ENCODE measurements at regions not wholly inside any gene's neighbourhood (a gene's known extent, or its start where the extent isn't known, plus 50 kb on each side); places are given as distances from the start of the nearest gene placed in this dataset.

DNA sequence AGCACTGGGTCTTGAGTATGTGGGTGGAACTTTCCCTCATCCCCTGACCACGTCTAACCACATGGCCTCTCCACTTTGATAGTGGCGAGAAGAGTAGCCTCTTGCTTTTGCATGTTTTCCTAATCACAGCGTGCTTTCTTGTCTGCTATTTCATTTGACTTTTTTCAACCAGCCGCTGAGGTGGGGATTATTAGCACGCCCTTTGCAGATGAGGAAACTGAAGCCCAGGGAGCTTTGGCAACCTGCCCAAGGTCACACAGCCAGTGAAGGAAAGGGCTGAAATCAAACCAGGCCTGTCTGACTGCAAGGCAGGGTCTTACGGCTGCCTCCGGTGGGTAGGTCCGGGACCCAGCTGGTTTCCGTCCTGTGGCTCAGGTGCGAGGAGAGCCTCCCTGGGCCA, 106.5 kb upstream of the MSX2 start:
- no peaks in the 10 kb centered on the region for H3K27me3 Mint-ChIP-seq (ENCODE audit: unreplicated experiment)
- H3K27ac Mint-ChIP-seq (ENCODE audit: unreplicated experiment) = no peak overlapping the region
- H3K4me3 Mint-ChIP-seq (ENCODE audit: low read depth, unreplicated experiment) = no peak overlapping the region
- peak; percentile 65 for DNase-seq
- H3K36me3 Mint-ChIP-seq (ENCODE audit: insufficient read depth, unreplicated experiment) = no peaks in the 10 kb centered on the region
- peaks cover 13% of the 10 kb centered on the region for H3K4me1 Mint-ChIP-seq (ENCODE audit: low read depth, unreplicated experiment)
- CTCF ChIA-PET = interaction anchor here (1.4 kb wide), 1 partner anchor 76 kb away, joined by 3 read pairs; no protein-coding TSS in a partner anchor
- BruUV-seq (replicated peaks) = no TSS peak
- H3K9me3 Mint-ChIP-seq (ENCODE audit: low read depth, unreplicated experiment) = no peaks in the 10 kb centered on the region
- intact Hi-C loops (cut with micrococcal nuclease; ENCODE audit: unreplicated experiment) = no loop called here
- TF ChIP-seq, protein P1, sequence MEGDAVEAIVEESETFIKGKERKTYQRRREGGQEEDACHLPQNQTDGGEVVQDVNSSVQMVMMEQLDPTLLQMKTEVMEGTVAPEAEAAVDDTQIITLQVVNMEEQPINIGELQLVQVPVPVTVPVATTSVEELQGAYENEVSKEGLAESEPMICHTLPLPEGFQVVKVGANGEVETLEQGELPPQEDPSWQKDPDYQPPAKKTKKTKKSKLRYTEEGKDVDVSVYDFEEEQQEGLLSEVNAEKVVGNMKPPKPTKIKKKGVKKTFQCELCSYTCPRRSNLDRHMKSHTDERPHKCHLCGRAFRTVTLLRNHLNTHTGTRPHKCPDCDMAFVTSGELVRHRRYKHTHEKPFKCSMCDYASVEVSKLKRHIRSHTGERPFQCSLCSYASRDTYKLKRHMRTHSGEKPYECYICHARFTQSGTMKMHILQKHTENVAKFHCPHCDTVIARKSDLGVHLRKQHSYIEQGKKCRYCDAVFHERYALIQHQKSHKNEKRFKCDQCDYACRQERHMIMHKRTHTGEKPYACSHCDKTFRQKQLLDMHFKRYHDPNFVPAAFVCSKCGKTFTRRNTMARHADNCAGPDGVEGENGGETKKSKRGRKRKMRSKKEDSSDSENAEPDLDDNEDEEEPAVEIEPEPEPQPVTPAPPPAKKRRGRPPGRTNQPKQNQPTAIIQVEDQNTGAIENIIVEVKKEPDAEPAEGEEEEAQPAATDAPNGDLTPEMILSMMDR (IDR thresholded peaks at IDR 0.05; ENCODE audit: unreplicated experiment) = no peak

- CTCF ChIA-PET = no interaction called here
- Mint-ChIP-seq H3K27me3 (ENCODE audit: unreplicated experiment) (no peaks in the 10 kb centered on the region), H3K9me3 (ENCODE audit: low read depth, unreplicated experiment) (no peaks in the 10 kb centered on the region), H3K27ac (ENCODE audit: unreplicated experiment) (no peak overlapping the region), H3K4me1 (ENCODE audit: low read depth, unreplicated experiment) (peaks cover 15% of the 10 kb centered on the region), H3K36me3 (ENCODE audit: insufficient read depth, unreplicated experiment) (no peaks in the 10 kb centered on the region), H3K4me3 (ENCODE audit: low read depth, unreplicated experiment) (no peak overlapping the region)
- no peak for DNase-seq
- intact Hi-C loops (cut with micrococcal nuclease; ENCODE audit: unreplicated experiment) = no loop called here
- no TSS peak for BruUV-seq (replicated peaks)
- TF ChIP-seq, protein P1 (IDR thresholded peaks at IDR 0.05; ENCODE audit: unreplicated experiment) = no peak
Measured at GRCh38 chr5:174618589-174618988, 105.8 kb upstream of the MSX2 start.

DNA sequence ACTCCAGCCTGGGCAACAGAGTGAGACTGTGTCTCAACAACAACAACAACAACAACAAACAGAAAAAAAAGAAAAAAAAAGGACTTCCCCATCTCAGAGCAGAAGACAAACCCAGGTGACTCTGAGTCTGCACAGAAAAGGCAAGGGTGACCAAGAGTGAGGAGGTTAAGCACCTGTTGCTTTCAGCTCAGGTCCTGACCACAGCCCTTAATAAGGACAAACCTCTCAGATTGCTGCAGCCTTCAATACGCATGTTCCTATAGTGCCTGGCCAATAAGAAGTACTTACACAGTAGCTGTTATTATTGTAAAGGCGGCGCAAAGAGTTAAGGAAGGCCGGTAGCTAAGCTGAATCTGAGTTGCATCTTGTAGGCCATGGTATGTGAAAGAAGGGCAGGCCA, 102.3 kb upstream of the MSX2 start:
- intact Hi-C loops (cut with micrococcal nuclease; ENCODE audit: unreplicated experiment) = no loop called here
- no peak overlapping the region for H3K27ac Mint-ChIP-seq (ENCODE audit: unreplicated experiment)
- CTCF ChIA-PET = interaction anchor here (0.6 to 1.3 kb wide), 3 partner anchors 8 to 37 kb away, joined by 4 to 7 read pairs (median 4); no protein-coding TSS in a partner anchor
- no peaks in the 10 kb centered on the region for H3K27me3 Mint-ChIP-seq (ENCODE audit: unreplicated experiment)
- BruUV-seq (replicated peaks) = no TSS peak
- no peaks in the 10 kb centered on the region for H3K9me3 Mint-ChIP-seq (ENCODE audit: low read depth, unreplicated experiment)
- H3K4me3 Mint-ChIP-seq (ENCODE audit: low read depth, unreplicated experiment) = no peak overlapping the region
- DNase-seq = no peak
- TF ChIP-seq, protein P1 (IDR thresholded peaks at IDR 0.05; ENCODE audit: unreplicated experiment) = no peak
- H3K36me3 Mint-ChIP-seq (ENCODE audit: insufficient read depth, unreplicated experiment) = no peaks in the 10 kb centered on the region
- peaks cover 14% of the 10 kb centered on the region for H3K4me1 Mint-ChIP-seq (ENCODE audit: low read depth, unreplicated experiment)

GRCh38 chr5:174623018-174623417, 101.4 kb upstream of the MSX2 start:
- H3K4me1 Mint-ChIP-seq (ENCODE audit: low read depth, unreplicated experiment) = peaks cover 7% of the 10 kb centered on the region
- no TSS peak for BruUV-seq (replicated peaks)
- H3K9me3 Mint-ChIP-seq (ENCODE audit: low read depth, unreplicated experiment) = no peaks in the 10 kb centered on the region
- no peak overlapping the region for H3K4me3 Mint-ChIP-seq (ENCODE audit: low read depth, unreplicated experiment)
- intact Hi-C loops (cut with micrococcal nuclease; ENCODE audit: unreplicated experiment) = no loop called here
- TF ChIP-seq, protein P1 (IDR thresholded peaks at IDR 0.05; ENCODE audit: unreplicated experiment) = no peak
- no peaks in the 10 kb centered on the region for H3K36me3 Mint-ChIP-seq (ENCODE audit: insufficient read depth, unreplicated experiment)
- CTCF ChIA-PET = interaction anchor here (0.6 to 1.3 kb wide), 2 partner anchors 9 to 36 kb away, joined by 4 to 7 read pairs; no protein-coding TSS in a partner anchor
- no peaks in the 10 kb centered on the region for H3K27me3 Mint-ChIP-seq (ENCODE audit: unreplicated experiment)
- H3K27ac Mint-ChIP-seq (ENCODE audit: unreplicated experiment) = no peak overlapping the region
- no peak for DNase-seq

All from Calu3 (cell line).